HepG2 (cell line): ENCODE measurements at regions not wholly inside any gene's neighbourhood (a gene's known extent, or its start where the extent isn't known, plus 50 kb on each side); places are given as distances from the start of the nearest gene placed in this dataset.

Source experiments
- HDAC6 ChIP-seq: fragments of 200-600 bp; sonication (generic); IDR thresholded peaks from 2 replicates; pipeline ENCODE4 v1.7.0; 2017; ENCODE audit warnings: mild to moderate bottlenecking, antibody characterized with exemption, low read length, low read depth
- KDM5A ChIP-seq: fragments of 200-600 bp; sonication (generic); IDR thresholded peaks from 2 replicates; pipeline ENCODE4 v1.7.0; 2018; ENCODE audit warnings: antibody characterized with exemption, mild to moderate bottlenecking, low read length, borderline replicate concordance
- MIER2 ChIP-seq: IDR thresholded peaks from 2 replicates; pipeline ENCODE4 v1.6.1; 2016; ENCODE audit warnings: missing biosample characterization, missing genetic modification reagents
- RFX5 ChIP-seq: IDR thresholded peaks from 2 replicates; pipeline ENCODE4 v1.6.1; 2011; ENCODE audit warnings: low read depth, low read length, improper control_type of control experiment
- SOX5 ChIP-seq: IDR thresholded peaks from 2 replicates; pipeline ENCODE4 v1.6.1; 2016; ENCODE audit warnings: borderline replicate concordance
- TCF12 ChIP-seq, 2 experiments: fragments of 450-650 bp in 1 of 2; sonication (generic) in 1 of 2; formaldehyde crosslinking in 1 of 2; IDR thresholded peaks; 2 replicates each; pipeline versions ENCODE4 v1.6.1 to v1.8.0; 2017 to 2022; ENCODE audit warnings: antibody characterized with exemption in 1 of 2, mild to moderate bottlenecking in 1 of 2, missing genetic modification reagents in 1 of 2, moderate library complexity in 1 of 2
- ZNF317 ChIP-seq: sonication (generic); formaldehyde crosslinking; IDR thresholded peaks from 2 replicates; pipeline ENCODE4 v1.5.0; 2020; ENCODE audit warnings: mild to moderate bottlenecking, missing genetic modification reagents
- TF ChIP-seq, protein P1 (sequence below): sonication (generic); formaldehyde crosslinking; IDR thresholded peaks from 2 replicates; pipeline ENCODE4 v1.4.0; 2020; ENCODE audit warnings: mild to moderate bottlenecking, missing genetic modification reagents
- TF ChIP-seq, protein P2 (sequence below): sonication (generic); formaldehyde crosslinking; IDR thresholded peaks from 2 replicates; pipeline ENCODE4 v1.4.0; 2020; ENCODE audit warnings: missing genetic modification reagents
- TF ChIP-seq, protein P3 (sequence below): sonication (generic); formaldehyde crosslinking; IDR thresholded peaks from 2 replicates; pipeline ENCODE4 v1.5.0; 2020; ENCODE audit warnings: mild to moderate bottlenecking, missing genetic modification reagents, moderate library complexity
- TF ChIP-seq, protein P4 (sequence below): sonication (generic); formaldehyde crosslinking; conservative IDR thresholded peaks from 2 replicates; pipeline ENCODE4 v1.8.1; 2023; ENCODE audit warnings: missing genetic modification reagents

GRCh38 chrY:15466891-15467290, 942.6 kb downstream of the NLGN4Y start:
- TF ChIP-seq HDAC6: no peak
- TF ChIP-seq, protein P1, sequence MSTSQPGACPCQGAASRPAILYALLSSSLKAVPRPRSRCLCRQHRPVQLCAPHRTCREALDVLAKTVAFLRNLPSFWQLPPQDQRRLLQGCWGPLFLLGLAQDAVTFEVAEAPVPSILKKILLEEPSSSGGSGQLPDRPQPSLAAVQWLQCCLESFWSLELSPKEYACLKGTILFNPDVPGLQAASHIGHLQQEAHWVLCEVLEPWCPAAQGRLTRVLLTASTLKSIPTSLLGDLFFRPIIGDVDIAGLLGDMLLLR (CRISPR knock-in tag): no peak
- TF ChIP-seq, protein P2, sequence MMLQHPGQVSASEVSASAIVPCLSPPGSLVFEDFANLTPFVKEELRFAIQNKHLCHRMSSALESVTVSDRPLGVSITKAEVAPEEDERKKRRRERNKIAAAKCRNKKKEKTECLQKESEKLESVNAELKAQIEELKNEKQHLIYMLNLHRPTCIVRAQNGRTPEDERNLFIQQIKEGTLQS: no peak
- TF ChIP-seq, protein P3, sequence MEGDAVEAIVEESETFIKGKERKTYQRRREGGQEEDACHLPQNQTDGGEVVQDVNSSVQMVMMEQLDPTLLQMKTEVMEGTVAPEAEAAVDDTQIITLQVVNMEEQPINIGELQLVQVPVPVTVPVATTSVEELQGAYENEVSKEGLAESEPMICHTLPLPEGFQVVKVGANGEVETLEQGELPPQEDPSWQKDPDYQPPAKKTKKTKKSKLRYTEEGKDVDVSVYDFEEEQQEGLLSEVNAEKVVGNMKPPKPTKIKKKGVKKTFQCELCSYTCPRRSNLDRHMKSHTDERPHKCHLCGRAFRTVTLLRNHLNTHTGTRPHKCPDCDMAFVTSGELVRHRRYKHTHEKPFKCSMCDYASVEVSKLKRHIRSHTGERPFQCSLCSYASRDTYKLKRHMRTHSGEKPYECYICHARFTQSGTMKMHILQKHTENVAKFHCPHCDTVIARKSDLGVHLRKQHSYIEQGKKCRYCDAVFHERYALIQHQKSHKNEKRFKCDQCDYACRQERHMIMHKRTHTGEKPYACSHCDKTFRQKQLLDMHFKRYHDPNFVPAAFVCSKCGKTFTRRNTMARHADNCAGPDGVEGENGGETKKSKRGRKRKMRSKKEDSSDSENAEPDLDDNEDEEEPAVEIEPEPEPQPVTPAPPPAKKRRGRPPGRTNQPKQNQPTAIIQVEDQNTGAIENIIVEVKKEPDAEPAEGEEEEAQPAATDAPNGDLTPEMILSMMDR (CRISPR knock-in tag): peak; percentile 49
- no peak for TF ChIP-seq SOX5 (CRISPR knock-in tag)
- TF ChIP-seq, protein P4, sequence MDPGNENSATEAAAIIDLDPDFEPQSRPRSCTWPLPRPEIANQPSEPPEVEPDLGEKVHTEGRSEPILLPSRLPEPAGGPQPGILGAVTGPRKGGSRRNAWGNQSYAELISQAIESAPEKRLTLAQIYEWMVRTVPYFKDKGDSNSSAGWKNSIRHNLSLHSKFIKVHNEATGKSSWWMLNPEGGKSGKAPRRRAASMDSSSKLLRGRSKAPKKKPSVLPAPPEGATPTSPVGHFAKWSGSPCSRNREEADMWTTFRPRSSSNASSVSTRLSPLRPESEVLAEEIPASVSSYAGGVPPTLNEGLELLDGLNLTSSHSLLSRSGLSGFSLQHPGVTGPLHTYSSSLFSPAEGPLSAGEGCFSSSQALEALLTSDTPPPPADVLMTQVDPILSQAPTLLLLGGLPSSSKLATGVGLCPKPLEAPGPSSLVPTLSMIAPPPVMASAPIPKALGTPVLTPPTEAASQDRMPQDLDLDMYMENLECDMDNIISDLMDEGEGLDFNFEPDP (CRISPR knock-in tag): no peak
- TF ChIP-seq ZNF317 (CRISPR knock-in tag): no peak
- TF ChIP-seq TCF12 (IDR thresholded peaks at IDR 0.05): no peak
- TF ChIP-seq TCF12 (CRISPR knock-in tag; IDR thresholded peaks at IDR 0.05): no peak
- TF ChIP-seq MIER2 (CRISPR knock-in tag): no peak
- no peak for TF ChIP-seq RFX5
- no peak for TF ChIP-seq KDM5A
